A673 (cell line): ENCODE measurements at regions not wholly inside any gene's neighbourhood (a gene's known extent, or its start where the extent isn't known, plus 50 kb on each side); places are given as distances from the start of the nearest gene placed in this dataset.

ENCODE experiments used
- EZH2 ChIP-seq: fragments of 200-600 bp; sonication (generic); IDR thresholded peaks from 2 replicates; pipeline ENCODE4 v1.6.1; 2017; ENCODE audit warnings: borderline replicate concordance, low read depth, mild to moderate bottlenecking, mixed read lengths, antibody characterized with exemption, low read length; ENCODE audit not compliant: poor library complexity, severe bottlenecking
- TF ChIP-seq, protein P1 (sequence below): fragments of 300-800, 200-600 bp; sonication (generic); conservative IDR thresholded peaks from 2 replicates; pipeline ENCODE4 v1.5.1; 2017; ENCODE audit warnings: low read depth, mild to moderate bottlenecking, antibody characterized with exemption, low read length, moderate library complexity, mixed read lengths

DNA sequence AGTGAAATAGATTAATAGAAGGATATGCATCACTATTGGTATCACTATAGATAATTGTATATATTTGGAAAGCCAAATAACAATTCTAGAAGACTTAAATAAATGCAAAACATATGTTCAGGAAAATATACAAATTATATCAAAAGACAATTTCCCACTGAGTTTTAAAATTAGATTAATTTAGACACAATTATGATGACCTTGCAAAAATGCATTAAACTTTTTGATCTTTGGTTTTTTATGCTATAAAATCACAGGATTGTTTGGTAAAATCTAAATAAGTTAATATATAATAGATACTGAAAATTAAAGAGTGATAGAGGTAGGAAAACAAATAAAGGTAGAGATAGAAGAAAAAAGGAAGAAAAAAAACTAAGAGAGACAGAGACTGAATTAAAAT is 2027.7 kb downstream of the MRPL39 start:
- no peak for TF ChIP-seq EZH2
- TF ChIP-seq, protein P1, sequence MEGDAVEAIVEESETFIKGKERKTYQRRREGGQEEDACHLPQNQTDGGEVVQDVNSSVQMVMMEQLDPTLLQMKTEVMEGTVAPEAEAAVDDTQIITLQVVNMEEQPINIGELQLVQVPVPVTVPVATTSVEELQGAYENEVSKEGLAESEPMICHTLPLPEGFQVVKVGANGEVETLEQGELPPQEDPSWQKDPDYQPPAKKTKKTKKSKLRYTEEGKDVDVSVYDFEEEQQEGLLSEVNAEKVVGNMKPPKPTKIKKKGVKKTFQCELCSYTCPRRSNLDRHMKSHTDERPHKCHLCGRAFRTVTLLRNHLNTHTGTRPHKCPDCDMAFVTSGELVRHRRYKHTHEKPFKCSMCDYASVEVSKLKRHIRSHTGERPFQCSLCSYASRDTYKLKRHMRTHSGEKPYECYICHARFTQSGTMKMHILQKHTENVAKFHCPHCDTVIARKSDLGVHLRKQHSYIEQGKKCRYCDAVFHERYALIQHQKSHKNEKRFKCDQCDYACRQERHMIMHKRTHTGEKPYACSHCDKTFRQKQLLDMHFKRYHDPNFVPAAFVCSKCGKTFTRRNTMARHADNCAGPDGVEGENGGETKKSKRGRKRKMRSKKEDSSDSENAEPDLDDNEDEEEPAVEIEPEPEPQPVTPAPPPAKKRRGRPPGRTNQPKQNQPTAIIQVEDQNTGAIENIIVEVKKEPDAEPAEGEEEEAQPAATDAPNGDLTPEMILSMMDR: no peak
